SH-SY5Y (cell line): ENCODE measurements at regions not wholly inside any gene's neighbourhood (a gene's known extent, or its start where the extent isn't known, plus 50 kb on each side); places are given as distances from the start of the nearest gene placed in this dataset.

Source experiments
- GATA2 ChIP-seq: IDR thresholded peaks from 2 replicates; pipeline ENCODE4 v1.6.1; 2011; ENCODE audit warnings: mild to moderate bottlenecking, low read depth, low read length
- GATA3 ChIP-seq: IDR thresholded peaks from 2 replicates; pipeline ENCODE4 v1.6.1; 2011; ENCODE audit warnings: low read depth, mild to moderate bottlenecking, low read length, moderate library complexity

GRCh38 chr5:143641549-143642355, 170.2 kb upstream of the HMHB1 start:
- no peak for TF ChIP-seq GATA2
- no peak for TF ChIP-seq GATA3
